GM19397 (cell line): ENCODE measurements at regions not wholly inside any gene's neighbourhood (a gene's known extent, or its start where the extent isn't known, plus 50 kb on each side); places are given as distances from the start of the nearest gene placed in this dataset.

Experiments used
- ATAC-seq: cut with Tn5 transposase; IDR thresholded peaks from one replicate; pipeline ENCODE4 v1.9.1; 2021; ENCODE audit warnings: mild to moderate bottlenecking, moderate library complexity; ENCODE audit not compliant: unreplicated experiment

- ATAC-seq = no peak
Observed at GRCh38 chr17:69716556-69716955, 302.1 kb downstream of the MAP2K6 start.

- no peak for ATAC-seq
Observed at GRCh38 chr17:69717214-69717613, 302.7 kb downstream of the MAP2K6 start.

DNA sequence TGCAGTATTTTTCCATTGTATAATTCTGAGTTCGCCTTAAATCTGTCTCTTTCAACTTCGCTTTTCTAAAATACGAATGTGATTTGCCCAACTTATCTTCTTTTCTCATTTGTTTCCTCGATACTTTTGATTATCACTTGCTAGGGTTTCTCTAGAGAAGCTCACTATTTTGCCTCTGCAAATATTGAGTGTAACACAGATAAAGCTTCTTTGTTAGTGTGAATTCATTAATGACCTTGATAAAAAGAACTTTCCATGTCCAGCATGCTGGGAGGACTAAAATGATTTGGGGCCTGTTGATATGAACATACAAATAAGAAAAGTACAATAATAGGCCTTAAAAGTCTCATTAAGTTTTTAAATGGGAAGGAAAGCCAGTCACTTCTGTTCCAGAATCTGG, 303.3 kb downstream of the MAP2K6 start:
- ATAC-seq = no peak

DNA sequence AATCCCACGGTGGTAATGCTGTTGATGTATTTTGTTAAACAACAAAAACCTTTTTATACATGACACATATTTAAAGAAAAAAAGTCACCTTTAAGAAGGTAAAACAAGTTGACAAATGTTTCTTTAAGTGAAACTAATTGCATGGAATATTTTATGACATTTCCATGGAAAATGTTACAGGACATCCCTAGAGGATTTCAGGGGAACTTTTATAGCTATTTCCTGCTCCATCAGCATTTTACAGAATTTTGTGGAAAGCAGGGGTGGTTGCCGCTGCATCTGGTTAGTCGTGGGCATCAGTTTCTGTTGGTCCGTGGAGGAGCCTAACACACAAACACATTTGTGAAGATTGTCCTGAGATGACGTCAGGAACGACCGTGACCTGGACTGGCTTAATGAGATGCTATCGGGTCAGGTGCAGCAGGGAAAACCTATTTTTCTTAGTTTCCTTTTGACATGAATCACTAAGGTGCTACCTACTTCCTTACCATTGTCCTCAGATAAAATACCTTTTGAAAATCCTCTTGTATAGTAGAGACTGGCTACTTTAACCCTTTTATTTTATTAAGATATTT, 305.1 kb downstream of the MAP2K6 start:
- no peak for ATAC-seq

DNA sequence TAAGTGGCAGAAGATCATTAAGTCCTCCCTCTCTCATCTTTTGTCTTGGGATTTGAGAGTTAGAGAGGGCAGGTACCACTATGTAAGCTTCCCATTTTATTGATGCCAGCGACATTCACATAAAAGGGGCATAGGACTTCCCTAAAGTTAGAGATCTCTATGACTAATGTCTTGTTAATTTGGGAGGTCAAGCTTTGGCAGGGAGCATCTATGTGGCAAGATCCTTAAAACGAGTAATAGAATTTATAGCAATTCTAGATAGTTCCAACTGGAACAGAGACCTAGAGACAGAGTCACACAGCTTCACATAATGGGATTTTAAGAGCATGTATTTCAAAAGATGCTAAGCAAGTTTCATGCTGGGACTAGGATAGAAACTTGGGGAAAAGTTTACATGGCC, 308.0 kb downstream of the MAP2K6 start:
- ATAC-seq = no peak

DNA sequence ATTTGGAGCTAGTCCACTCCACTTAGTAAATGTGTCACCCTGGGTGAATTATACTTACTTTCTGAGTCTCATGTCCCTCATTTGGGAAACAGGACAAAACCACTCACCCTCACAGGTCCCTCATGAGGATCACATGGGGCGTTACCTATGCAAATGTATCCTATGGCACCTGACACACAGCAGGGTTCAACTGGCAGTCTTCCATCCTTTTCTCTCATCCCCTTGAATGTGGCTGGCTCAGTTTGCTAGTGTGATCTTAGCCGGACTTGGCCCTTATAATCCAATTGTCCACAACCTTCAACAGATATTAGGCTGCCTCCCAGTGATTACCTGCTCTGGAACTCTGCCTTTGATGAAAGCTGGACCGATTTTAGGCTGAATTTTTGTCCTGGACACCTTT, 308.8 kb downstream of the MAP2K6 start:
- ATAC-seq = no peak

- ATAC-seq = no peak
Observed at GRCh38 chr17:69723741-69724140, 309.2 kb downstream of the MAP2K6 start.

GRCh38 chr17:69724238-69724637, 309.7 kb downstream of the MAP2K6 start:
- no peak for ATAC-seq

- no peak for ATAC-seq
Observed at GRCh38 chr17:69725146-69725545, 310.6 kb downstream of the MAP2K6 start.

DNA sequence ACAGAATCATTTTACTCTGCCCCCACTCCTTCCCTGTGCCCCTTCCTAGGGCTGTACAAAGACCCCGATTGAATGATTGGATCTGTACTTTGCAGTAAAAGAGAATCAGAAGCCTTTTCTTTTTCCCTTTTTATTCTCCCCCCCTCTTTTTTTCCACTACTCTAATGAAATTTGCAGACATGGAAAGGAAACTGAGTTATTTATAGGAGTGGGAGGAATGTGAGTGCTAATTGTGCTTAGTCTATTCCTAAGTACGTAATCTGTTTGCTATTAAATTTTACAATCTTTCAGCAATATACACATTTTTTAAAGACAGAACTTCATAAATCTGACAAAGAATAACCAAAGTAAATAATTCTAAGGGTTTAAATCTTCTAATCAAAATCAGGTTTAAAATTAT, 314.3 kb downstream of the MAP2K6 start:
- ATAC-seq = no peak

DNA sequence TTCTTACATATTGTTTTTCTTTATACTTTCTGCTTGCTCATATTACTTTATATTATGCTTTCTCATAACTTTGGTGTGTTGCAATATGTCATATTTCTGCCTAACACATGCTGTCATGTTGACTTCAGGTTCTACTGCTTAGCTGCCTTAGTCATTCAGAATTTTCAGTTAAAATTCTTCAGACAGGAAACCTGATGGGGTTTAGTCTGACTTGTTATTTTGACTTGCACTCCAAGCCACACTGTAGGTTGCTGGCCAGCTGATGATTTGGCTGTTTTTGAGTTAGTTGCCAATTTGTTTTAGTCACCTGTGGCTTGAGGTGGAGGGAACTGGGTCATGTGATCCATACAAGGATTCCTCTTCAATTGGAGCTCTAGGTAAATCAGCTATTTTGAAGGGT, 315.4 kb downstream of the MAP2K6 start:
- no peak for ATAC-seq

DNA sequence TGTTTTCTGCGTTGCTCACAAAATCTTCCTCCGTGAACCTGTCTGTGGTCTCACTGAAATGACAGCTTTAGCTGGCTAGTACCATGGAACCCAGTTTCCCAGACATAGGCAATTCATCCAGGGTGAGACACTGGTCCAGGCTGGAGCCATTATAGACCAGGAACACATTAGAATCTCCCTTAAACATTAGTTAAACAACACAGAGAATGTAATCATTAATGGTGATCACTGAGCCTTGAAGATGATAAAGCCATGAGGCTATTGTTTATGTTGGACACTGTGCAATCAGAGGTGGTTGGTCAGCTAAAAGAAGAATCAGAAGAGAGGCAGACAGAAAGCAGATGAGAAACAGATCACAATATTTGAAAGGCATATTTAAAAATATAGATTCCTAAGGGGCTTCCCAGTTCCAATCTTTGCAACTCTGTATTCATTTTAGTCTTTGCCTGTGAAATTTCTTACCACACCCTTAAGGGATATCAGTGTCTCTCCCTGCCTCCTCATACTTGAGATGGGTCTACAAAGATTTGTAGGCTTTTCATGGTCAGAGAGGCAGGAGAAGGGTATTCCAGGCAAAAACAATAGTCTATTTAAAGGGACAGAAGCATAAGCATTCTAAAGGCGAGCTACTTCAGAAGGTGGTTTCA, 317.9 kb downstream of the MAP2K6 start:
- ATAC-seq = no peak

DNA sequence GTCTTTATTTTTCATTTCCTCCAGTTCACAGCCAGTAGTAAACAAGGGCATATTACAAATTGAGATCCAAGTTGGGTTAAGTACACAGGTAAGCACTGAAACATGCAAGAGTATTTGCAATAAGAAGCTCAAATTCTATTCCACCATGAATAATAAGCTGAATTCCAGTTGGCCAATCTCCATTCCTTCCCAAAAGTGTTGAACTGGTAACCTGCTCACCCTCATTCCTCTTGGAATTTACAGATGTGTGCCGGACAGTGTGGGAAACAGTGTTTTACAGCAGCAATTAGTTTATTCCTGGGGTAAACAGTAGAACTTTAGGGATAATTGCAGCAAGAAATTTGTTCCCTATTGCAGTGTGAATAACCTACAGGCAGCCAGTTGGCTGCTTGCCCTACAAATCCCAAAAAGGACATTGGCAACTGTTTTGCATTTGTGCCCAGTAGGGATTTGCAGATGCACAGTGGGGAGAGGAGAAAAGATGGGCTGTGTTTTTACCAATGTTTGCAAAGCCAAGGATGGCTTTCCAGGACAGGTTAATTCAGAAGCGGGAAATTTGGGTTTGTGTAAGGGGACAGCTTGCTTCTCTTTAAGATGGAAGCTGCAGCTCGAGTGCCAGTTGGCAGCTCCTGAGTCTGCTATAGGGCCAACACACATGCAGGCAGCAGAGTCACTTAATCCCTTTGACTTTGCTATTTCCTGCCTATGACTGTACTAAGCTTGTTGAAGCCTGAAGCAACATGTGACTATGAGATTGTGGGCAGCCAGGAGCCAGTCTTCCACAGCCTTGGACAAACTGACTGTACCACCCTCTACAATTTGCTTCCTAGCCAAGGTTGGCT, 318.9 kb downstream of the MAP2K6 start:
- no peak for ATAC-seq

DNA sequence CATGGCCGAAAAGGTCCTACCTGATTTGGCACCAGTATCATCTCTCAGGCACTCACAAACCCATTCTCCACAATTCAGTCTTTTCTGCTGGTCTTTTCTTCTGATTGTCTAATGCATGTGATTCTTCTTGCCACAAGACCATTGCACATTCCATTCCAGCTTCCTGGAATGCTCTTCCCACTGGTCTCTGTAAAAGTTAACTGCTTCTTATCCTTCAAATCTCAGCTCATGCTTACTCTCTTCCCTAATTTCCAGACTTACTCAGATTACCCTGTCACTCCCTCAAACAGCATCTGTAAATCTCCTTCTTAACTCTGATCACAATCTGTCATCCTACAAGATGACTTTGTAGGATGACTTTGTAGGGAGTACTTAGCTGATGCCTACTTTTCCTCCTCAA, 320.2 kb downstream of the MAP2K6 start:
- no peak for ATAC-seq

- no peak for ATAC-seq
Observed at GRCh38 chr17:69735285-69735684, 320.8 kb downstream of the MAP2K6 start.

GRCh38 chr17:69743091-69743490, 328.6 kb downstream of the MAP2K6 start:
- ATAC-seq = no peak

DNA sequence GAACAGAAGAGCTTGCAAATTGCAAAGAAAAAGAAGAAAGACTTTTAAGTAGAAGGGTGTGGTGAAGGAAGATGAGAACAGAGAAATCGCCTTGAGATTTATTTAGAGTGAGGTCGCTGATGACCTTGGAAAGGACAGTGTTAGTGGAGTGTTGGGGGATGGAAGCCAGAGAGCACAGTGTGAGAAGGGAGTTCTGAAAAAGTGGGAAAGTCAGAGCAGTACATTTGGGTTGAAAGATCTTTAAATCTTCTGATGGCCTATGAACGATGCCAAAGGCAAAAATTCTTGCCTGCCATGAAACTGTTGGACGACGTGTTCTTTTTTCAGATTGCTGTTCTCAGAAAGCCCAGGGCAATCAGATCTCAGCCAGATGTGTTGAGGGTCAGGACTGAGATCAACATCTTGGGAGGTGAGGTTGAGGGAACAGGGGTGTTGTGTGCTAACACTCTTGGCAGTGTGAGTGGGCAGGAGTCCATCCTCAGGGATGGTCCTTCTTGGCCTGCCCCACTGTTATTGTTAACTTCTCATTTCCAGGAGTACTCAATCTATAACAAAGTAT, 330.1 kb downstream of the MAP2K6 start:
- ATAC-seq = no peak

DNA sequence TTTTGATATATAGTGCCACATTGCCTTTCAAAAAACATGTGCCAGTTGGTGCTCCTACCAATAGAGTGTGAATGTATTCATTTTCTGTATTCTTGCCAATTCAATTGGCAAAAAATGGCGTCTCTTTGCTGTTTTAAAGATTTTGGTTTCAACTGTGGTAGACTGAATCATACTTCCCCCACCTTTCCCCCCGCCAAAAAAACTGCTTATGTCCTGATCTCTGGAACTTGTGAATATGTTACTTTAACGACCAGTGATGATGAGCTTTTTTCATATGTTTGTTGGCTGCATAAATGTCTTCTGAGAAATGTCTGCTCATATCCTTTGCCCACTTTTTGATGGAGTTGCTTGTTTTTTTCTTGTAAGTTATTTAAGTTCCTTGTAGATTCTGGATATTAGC, 325.1 kb upstream of the KCNJ16 start:
- ATAC-seq = no peak

GRCh38 chr17:69757688-69758430, 317.2 kb upstream of the KCNJ16 start:
- ATAC-seq = no peak

DNA sequence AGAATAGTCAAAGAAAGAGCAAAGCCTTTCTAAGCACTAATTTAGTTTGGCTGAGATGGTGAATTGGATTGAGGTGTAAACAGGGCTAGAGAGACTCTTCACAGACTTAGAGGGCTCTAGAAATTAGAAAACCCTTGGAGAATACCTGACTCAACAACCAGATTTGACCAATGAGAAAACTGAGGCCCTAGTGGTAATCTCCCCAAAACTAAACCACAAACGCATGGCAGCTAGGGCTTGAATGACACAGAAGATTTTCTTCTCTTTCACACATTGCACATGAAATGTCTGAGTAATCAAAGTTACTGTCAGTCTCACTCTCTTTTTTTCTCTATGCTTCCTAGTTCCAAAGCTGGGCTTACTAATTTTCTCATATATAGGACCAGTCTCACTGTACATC, 314.5 kb upstream of the KCNJ16 start:
- ATAC-seq = no peak

- no peak for ATAC-seq
Observed at GRCh38 chr17:69761011-69761410, 314.0 kb upstream of the KCNJ16 start.
